PC-3 (cell line): ENCODE measurements at regions not wholly inside any gene's neighbourhood (a gene's known extent, or its start where the extent isn't known, plus 50 kb on each side); places are given as distances from the start of the nearest gene placed in this dataset.

ENCODE experiments used
- EZH2 ChIP-seq: fragments of 300-600 bp; sonication (generic); IDR thresholded peaks from one replicate; pipeline ENCODE4 v1.6.1; 2017; ENCODE audit warnings: antibody characterized with exemption, mild to moderate bottlenecking, low read length; ENCODE audit not compliant: unreplicated experiment
- TF ChIP-seq, protein P1 (sequence below): fragments of 300-600 bp; sonication (generic); conservative IDR thresholded peaks from 2 replicates; pipeline ENCODE4 v1.5.1; 2017; ENCODE audit warnings: antibody characterized with exemption, low read depth, mild to moderate bottlenecking, low read length

DNA sequence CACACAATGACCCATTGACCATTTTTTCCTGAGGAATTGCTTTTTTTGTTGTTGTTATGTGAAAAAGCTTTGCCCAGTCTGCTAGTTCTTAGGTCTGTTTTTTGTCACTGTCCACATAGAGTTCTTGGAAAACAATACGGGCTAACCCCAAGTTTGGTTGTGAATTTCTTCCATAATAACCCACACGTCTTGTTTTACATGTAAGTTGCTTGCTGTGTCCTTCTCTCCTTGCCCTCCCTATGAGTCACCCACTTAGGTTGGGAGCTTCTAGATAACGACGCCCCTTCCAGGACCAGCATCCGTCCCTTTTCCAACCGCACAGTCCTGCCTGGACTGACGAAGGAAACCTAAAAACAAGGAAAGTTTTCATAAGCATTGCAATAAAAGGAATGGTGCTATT lies 175.3 kb upstream of the HS3ST3A1 start:
- no peak for TF ChIP-seq EZH2
- TF ChIP-seq, protein P1, sequence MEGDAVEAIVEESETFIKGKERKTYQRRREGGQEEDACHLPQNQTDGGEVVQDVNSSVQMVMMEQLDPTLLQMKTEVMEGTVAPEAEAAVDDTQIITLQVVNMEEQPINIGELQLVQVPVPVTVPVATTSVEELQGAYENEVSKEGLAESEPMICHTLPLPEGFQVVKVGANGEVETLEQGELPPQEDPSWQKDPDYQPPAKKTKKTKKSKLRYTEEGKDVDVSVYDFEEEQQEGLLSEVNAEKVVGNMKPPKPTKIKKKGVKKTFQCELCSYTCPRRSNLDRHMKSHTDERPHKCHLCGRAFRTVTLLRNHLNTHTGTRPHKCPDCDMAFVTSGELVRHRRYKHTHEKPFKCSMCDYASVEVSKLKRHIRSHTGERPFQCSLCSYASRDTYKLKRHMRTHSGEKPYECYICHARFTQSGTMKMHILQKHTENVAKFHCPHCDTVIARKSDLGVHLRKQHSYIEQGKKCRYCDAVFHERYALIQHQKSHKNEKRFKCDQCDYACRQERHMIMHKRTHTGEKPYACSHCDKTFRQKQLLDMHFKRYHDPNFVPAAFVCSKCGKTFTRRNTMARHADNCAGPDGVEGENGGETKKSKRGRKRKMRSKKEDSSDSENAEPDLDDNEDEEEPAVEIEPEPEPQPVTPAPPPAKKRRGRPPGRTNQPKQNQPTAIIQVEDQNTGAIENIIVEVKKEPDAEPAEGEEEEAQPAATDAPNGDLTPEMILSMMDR = no peak
